ENCODE measurements at regions not wholly inside any gene's neighbourhood (a gene's known extent, or its start where the extent isn't known, plus 50 kb on each side); places are given as distances from the start of the nearest gene placed in this dataset.
"Not testable (repeated sequence)": the region's sequence is repeated elsewhere in the genome, so short reads cannot be mapped to it uniquely, and the experiment has no call there.

GRCh38 chr11:11202885-11203284 lies 150.2 kb downstream of the CSNK2A3 start:
- H3K9me3 ChIP-seq (replicated peaks; ENCODE audit: control insufficient read depth, insufficient read depth, low read length) = no peaks in the 10 kb centered on the region
- no peaks in the 10 kb centered on the region for H3K9me1 ChIP-seq (replicated peaks; ENCODE audit: control insufficient read depth, extremely low read depth, insufficient read depth, low read length)
- H3K79me2 ChIP-seq (ENCODE audit: control insufficient read depth, insufficient read depth, low read length) = no peaks in the 10 kb centered on the region
- H3K36me3 ChIP-seq (ENCODE audit: control insufficient read depth in 2 of 2, extremely low read depth in 1 of 2, insufficient read depth in 2 of 2, low read length in 2 of 2) = no peaks in the 10 kb centered on the region
- no peak for DNase-seq (ENCODE audit: low read depth, low spot score)
- BruUV-seq (replicated peaks) = no TSS peak
- ChIA-PET CTCF (no interaction called here), POLR2A (no interaction called here)
- no peaks in the 10 kb centered on the region for H3K4me1 ChIP-seq (ENCODE audit: control insufficient read depth, extremely low read depth, insufficient read depth, low read length)
- H3K27me3 ChIP-seq (ENCODE audit: control insufficient read depth in 2 of 2, insufficient read depth in 2 of 2, low read length in 2 of 2) = no peaks in the 10 kb centered on the region
- H3K4me2 ChIP-seq (ENCODE audit: insufficient read depth, low read length) = no peak overlapping the region
- H3K4me3 ChIP-seq (replicated peaks in 1 of 3; ENCODE audit: insufficient read depth in 1 of 3, low read depth in 1 of 3, low read length in 3 of 3) = no peak overlapping the region
- intact Hi-C loops (cut with micrococcal nuclease) = no loop called here
- no peak overlapping the region for H2AFZ ChIP-seq (ENCODE audit: low read depth, low read length)
- no peak overlapping the region for H3K27ac ChIP-seq (ENCODE audit: insufficient read depth, low read depth, low read length)
- dilution Hi-C loops (cut with MboI; ENCODE audit: extremely low pct_ligation_motif_present, low sequenced_read_pairs) = no loop called here
- no peaks in the 10 kb centered on the region for H4K20me1 ChIP-seq (replicated peaks; ENCODE audit: control insufficient read depth, extremely low read depth, insufficient read depth, low read length)
- TF ChIP-seq MYC (IDR thresholded peaks at IDR 0.05; ENCODE audit: low read depth, low read length) (no peak), GATA2 (IDR thresholded peaks at IDR 0.05; ENCODE audit: insufficient read depth, insufficient read length, low read depth, low read length) (no peak), MAX (IDR thresholded peaks at IDR 0.05; ENCODE audit: insufficient read depth, insufficient read length) (no peak), FOS (IDR thresholded peaks at IDR 0.05; ENCODE audit: borderline replicate concordance, insufficient read depth, low read length) (no peak), POLR2AphosphoS5 (IDR thresholded peaks at IDR 0.05; ENCODE audit: insufficient read depth, low read depth, low read length) (no peak)
- TF ChIP-seq, protein P1, sequence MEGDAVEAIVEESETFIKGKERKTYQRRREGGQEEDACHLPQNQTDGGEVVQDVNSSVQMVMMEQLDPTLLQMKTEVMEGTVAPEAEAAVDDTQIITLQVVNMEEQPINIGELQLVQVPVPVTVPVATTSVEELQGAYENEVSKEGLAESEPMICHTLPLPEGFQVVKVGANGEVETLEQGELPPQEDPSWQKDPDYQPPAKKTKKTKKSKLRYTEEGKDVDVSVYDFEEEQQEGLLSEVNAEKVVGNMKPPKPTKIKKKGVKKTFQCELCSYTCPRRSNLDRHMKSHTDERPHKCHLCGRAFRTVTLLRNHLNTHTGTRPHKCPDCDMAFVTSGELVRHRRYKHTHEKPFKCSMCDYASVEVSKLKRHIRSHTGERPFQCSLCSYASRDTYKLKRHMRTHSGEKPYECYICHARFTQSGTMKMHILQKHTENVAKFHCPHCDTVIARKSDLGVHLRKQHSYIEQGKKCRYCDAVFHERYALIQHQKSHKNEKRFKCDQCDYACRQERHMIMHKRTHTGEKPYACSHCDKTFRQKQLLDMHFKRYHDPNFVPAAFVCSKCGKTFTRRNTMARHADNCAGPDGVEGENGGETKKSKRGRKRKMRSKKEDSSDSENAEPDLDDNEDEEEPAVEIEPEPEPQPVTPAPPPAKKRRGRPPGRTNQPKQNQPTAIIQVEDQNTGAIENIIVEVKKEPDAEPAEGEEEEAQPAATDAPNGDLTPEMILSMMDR (IDR thresholded peaks at IDR 0.05; ENCODE audit: extremely low read depth in 1 of 2, insufficient read depth in 1 of 2, low read depth in 1 of 2, low read length in 2 of 2) = no peak
- no peak overlapping the region for H3K9ac ChIP-seq (replicated peaks; ENCODE audit: extremely low read depth, insufficient read depth, low read length)
- no peak for FAIRE-seq

DNA sequence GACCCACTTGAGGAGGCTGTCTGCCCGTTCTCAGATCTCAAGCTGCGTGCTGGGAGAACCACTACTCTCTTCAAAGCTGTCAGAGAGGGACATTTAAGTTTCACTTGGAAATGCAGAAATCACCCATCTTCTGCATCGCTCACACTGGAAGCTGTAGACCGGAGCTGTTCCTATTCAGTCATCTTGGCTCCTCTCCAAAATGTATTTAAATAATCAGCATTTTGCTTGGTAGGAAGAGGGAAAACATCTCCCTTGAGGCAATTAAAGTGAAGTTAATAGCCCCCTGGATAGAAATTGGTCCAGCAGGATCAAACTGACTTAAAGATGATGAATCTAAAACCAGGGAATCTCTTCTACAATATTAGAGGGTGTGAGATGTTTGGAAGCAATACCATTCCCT lies 151.7 kb downstream of the CSNK2A3 start:
- H3K4me2 ChIP-seq (ENCODE audit: insufficient read depth, low read length); dilution Hi-C loops (cut with MboI; ENCODE audit: extremely low pct_ligation_motif_present, low sequenced_read_pairs); H2AFZ ChIP-seq (ENCODE audit: low read depth, low read length); intact Hi-C loops (cut with micrococcal nuclease); H3K9me3 ChIP-seq (replicated peaks; ENCODE audit: control insufficient read depth, insufficient read depth, low read length); H3K9ac ChIP-seq (replicated peaks; ENCODE audit: extremely low read depth, insufficient read depth, low read length); FAIRE-seq; H3K9me1 ChIP-seq (replicated peaks; ENCODE audit: control insufficient read depth, extremely low read depth, insufficient read depth, low read length); DNase-seq (ENCODE audit: low read depth, low spot score); H4K20me1 ChIP-seq (replicated peaks; ENCODE audit: control insufficient read depth, extremely low read depth, insufficient read depth, low read length); POLR2A ChIA-PET; CTCF ChIA-PET; H3K36me3 ChIP-seq (ENCODE audit: control insufficient read depth in 2 of 2, extremely low read depth in 1 of 2, insufficient read depth in 2 of 2, low read length in 2 of 2); BruUV-seq (replicated peaks); H3K27me3 ChIP-seq (ENCODE audit: control insufficient read depth in 2 of 2, insufficient read depth in 2 of 2, low read length in 2 of 2); H3K27ac ChIP-seq (ENCODE audit: insufficient read depth, low read depth, low read length); H3K79me2 ChIP-seq (ENCODE audit: control insufficient read depth, insufficient read depth, low read length); H3K4me3 ChIP-seq (replicated peaks in 1 of 3; ENCODE audit: insufficient read depth in 1 of 3, low read depth in 1 of 3, low read length in 3 of 3); H3K4me1 ChIP-seq (ENCODE audit: control insufficient read depth, extremely low read depth, insufficient read depth, low read length): not testable (repeated sequence)
